SKM-1 (cell line): ENCODE measurements at regions not wholly inside any gene's neighbourhood (a gene's known extent, or its start where the extent isn't known, plus 50 kb on each side); places are given as distances from the start of the nearest gene placed in this dataset.

Source experiments
- DNase-seq: peaks from one replicate; lab custom pipeline; 2025; ENCODE audit not compliant: unreplicated experiment; lab: John Stamatoyannopoulos, UW

- no peak for DNase-seq
Observed at GRCh38 chr13:106178816-106179215, 356.6 kb downstream of the EFNB2 start.

- DNase-seq = no peak
Observed at GRCh38 chr13:106177146-106177545, 358.3 kb downstream of the EFNB2 start.

GRCh38 chr13:106176117-106176516, 359.3 kb downstream of the EFNB2 start:
- DNase-seq = no peak

- no peak for DNase-seq
Observed at GRCh38 chr13:106173891-106174610, 361.4 kb downstream of the EFNB2 start.

- DNase-seq = no peak
Observed at GRCh38 chr13:106173346-106173745, 362.1 kb downstream of the EFNB2 start.

GRCh38 chr13:106172176-106172905, 363.1 kb downstream of the EFNB2 start:
- DNase-seq = no peak

- DNase-seq = no peak
Observed at GRCh38 chr13:106163426-106163825, 372.0 kb downstream of the EFNB2 start.

- no peak for DNase-seq
Observed at GRCh38 chr13:106161146-106161545, 374.3 kb downstream of the EFNB2 start.

GRCh38 chr13:106159295-106160195, 375.9 kb downstream of the EFNB2 start:
- no peak for DNase-seq

- DNase-seq = no peak
Observed at GRCh38 chr13:106156468-106156867, 379.0 kb downstream of the EFNB2 start.

GRCh38 chr13:106155411-106155810, 380.1 kb downstream of the EFNB2 start:
- no peak for DNase-seq

GRCh38 chr13:106153876-106154275, 381.6 kb downstream of the EFNB2 start:
- DNase-seq = no peak

GRCh38 chr13:106153041-106153440, 382.4 kb downstream of the EFNB2 start:
- no peak for DNase-seq

GRCh38 chr13:106152047-106152446, 383.4 kb downstream of the EFNB2 start:
- no peak for DNase-seq

- DNase-seq = no peak
Observed at GRCh38 chr13:106151056-106151699, 384.3 kb downstream of the EFNB2 start.

- no peak for DNase-seq
Observed at GRCh38 chr13:106145997-106146864, 389.2 kb downstream of the EFNB2 start.

GRCh38 chr13:106145070-106145469, 390.4 kb downstream of the EFNB2 start:
- no peak for DNase-seq

GRCh38 chr13:106143930-106144709, 391.3 kb downstream of the EFNB2 start:
- DNase-seq = no peak

- no peak for DNase-seq
Observed at GRCh38 chr13:106143392-106143791, 392.1 kb downstream of the EFNB2 start.
